Umbilical cord (tissue), 1 donor: ENCODE measurements at regions not wholly inside any gene's neighbourhood (a gene's known extent, or its start where the extent isn't known, plus 50 kb on each side); places are given as distances from the start of the nearest gene placed in this dataset.

Experiments
- DNase-seq: peaks from one replicate; pipeline ENCODE4 v3.0.0-alpha.2; 2015; ENCODE audit warnings: low spot score

DNA sequence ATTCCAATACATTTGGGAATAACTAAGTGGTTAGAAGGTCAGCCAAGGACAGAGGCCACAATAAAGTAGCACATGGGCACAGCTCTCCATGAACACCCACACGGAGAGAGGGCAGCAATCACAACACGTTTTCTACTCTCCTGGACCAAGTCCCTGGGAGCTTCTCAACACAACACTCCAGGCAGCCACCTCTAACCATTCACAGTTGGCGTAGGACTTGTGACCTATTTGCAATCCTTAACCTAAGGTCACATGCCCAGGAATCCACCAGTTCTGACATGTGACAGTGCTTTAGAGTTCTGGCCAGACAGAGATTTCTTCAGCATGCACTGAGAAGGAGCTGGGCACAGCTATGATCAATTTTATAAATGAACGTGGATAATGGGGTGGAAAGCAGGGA lies 280.8 kb downstream of the SHQ1 start:
- DNase-seq, result no peak

DNA sequence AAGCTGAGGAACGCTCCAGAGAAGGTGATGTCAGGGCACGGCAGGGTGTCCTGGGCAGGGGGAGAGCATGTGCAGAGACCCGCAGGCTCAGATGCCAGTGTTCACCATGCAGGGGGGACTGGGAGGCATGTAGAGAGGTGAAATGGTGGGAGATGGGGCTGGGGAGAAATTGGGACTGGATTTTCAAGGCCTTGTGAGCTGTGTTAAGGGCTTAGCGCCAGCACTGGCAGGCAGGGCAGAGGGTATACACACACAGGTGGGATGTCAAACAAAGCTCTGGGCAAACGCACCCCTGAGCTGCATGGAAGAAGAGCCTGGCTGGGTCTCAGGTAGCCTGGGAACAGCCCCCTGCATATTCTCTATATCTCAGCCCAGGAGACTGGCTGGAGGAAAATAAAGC lies 282.7 kb downstream of the SHQ1 start:
- no peak for DNase-seq

DNA sequence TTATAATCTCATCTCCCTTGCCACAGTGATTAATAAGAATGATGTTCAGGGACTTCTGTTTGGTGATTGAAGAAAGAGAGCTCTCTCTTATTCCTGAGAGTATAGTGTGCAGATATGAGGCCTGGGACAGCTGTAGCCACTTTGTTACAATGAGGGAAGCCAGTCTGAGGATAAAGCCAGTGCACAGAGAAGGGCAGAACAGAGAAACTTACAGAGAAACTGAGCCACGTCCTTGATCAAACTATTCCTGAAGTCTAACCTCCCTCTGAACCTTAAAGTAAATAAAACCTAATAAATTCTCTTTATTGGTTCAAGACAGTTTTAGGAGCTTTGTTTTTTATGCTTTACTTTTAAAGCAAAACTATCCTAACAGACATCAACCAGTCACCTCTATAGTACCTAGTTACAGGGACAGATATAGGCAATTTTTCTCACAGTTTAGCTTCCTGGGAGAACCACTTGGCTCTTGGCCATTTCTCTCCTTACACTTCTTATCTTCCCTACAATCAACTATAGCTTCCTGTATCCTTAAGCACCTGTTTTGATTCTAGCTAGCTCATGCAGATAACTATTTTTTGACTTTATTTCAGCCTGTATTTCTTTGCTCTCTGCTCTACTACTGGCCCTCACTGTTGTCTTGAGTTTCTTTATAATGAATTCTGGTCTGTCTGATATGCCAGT lies 284.4 kb downstream of the SHQ1 start:
- no peak for DNase-seq

DNA sequence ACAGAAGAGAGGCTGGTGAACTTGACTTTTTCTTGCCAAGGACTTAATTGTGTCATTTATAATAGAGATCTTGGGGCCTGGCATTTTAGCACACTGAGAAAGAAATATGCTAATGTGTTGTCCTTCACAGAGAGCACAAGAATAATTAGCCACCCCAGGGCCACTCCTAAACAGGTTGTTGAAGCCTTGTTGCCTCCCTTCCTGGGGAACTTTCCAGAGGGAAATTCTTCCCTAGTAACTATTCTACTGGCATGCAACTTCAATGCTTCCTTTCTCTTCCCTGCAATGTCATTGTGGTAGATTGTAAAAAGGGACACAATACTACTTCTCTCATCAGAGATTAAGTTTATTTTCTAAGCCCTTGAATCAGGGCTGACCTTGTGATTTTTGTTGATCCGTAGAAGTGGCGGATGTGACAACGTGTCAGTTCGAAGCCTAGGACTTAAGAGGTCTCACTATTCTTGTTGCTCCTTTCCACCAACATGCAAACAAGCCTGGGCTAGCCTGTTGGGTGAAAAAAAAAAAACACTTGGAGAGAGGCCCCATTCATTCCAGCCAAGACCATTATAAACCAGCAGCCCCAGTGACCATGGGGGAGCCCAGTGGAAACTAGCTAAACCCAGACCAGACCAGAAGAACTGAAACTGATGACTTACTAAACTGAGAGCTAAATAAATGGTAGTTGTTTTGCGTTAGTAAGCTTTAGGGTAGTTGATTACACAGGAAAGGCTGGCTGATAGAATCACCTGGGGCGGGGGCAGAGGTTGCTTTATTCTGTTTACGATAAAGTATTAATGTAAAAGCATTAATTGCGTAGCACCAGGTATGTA lies 287.2 kb downstream of the SHQ1 start:
- DNase-seq, result no peak

DNA sequence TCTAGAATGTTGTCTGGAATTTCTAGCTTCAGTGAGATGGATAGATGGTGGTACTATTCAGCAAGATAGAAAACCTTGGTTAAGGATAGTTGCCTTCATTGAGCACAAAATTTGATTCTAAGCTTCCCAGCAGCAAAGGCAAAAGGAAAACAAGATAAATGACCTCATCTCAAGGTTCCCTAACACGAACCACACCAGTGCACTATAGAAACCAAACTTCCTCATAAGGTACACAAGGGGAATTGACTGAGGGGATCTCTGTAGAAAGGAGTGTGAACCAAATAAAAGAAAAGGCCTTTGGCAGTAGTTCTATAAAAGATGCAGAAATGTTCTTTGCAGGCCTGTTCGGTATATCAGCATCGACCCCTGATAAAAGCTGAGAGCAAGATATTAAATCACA lies 288.9 kb downstream of the SHQ1 start:
- no peak for DNase-seq

DNA sequence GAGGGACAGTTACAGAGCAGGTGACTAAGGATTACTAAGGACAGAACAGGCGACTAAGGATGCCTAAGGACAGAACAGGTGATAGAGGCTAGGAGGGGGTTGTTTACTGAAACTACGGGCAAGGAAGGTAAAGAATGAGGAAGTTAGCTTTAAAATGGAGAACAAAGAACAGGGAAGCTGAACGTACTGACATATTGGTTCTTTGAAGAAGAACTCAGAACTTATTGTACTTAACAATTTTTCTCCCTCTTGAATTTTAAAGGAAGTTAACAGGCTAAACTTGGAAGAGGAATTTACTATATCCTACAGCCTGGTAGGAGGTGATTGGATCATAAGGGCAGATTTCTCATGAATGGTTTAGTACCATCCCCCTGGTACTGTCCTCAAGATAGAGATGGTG lies 290.2 kb downstream of the SHQ1 start:
- DNase-seq, result no peak

DNA sequence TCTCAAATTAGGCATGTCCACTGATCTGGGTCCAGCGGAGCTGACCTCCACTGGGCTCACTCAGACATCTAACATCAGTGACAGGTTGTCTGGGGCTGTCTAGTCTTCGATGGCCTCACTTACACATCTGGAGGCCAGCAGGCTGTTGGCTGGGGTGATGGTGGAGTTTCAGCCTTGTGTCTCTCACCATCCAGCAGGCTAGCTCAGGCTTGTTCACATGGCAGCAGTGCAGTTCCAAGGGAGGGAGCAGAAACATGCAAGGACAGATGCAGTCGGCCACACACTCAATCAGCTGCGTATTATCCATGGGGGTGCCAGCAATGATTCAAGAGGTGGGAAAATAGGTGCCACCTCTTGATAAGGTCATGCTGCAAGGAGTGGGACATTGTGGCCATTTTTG lies 292.5 kb downstream of the SHQ1 start:
- no peak for DNase-seq

DNA sequence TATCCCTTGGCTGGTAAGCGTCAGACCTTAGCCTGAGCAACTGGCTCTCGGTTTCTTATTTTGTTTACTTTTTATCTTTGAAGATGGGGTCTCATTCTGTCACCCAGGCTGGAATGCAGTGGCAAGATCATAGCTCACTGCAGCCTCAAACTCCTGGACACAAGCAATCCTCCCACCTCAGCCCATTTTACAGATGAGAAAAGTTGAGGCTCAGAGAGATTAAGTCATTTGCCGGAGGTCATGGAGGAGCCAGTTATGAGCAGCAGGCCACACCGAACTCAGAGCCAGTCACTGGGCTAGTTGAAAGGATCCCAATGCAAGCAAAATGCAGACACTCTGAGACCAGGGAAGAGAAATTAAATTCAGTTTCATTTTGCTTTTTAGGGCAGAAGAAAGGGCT lies 293.6 kb downstream of the SHQ1 start:
- no peak for DNase-seq

DNA sequence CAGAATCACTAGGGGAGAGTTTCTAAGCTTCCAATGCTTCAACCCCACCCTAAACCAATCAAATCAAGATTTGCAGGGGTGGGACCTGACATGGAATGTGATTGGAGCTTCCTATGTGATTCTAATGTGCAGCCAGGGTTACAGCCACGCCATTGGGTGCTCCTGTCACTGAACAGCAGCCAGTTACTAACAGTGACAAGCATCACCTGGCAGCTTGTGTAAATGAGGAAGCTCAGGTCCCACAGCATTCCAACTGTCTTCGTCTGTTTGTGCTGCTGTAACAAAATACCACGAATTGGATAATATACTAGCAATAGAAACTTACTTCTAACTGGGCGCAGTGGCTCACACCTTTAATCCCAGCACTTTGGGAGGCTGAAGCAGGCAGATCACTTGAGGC lies 294.9 kb downstream of the SHQ1 start:
- no peak for DNase-seq

DNA sequence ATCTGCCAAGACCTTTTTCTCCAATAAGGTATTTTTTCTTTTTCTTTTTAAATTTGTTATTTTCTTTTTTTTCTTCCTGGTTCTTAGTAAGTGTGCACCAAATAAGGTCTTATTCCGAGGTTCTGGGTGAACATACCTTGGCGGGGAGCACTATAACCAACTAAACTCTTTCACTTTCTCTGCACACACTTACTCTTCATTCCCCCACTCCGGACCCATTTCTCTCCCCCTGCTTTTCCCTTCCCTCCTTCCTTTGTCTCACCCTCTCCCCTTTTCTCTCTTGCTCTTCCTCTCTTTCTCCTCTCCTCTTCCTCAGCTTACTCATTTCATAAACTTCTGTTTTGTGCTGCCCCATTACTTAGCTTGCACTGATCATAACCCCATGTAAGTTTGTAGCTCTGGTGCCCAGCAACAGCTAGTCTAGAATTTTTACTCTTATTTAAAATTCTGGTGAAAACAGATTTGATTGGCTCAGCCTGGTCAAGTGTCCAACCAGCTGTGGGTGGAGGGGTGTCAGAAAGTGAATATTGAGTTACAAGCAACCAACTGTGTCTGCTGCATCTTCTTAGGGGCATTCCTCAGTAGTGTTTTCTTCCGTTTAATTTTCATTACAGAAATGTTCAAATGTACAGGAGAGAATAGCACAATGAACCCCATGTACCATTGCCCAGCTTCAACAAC lies 297.5 kb downstream of the SHQ1 start:
- no peak for DNase-seq

DNA sequence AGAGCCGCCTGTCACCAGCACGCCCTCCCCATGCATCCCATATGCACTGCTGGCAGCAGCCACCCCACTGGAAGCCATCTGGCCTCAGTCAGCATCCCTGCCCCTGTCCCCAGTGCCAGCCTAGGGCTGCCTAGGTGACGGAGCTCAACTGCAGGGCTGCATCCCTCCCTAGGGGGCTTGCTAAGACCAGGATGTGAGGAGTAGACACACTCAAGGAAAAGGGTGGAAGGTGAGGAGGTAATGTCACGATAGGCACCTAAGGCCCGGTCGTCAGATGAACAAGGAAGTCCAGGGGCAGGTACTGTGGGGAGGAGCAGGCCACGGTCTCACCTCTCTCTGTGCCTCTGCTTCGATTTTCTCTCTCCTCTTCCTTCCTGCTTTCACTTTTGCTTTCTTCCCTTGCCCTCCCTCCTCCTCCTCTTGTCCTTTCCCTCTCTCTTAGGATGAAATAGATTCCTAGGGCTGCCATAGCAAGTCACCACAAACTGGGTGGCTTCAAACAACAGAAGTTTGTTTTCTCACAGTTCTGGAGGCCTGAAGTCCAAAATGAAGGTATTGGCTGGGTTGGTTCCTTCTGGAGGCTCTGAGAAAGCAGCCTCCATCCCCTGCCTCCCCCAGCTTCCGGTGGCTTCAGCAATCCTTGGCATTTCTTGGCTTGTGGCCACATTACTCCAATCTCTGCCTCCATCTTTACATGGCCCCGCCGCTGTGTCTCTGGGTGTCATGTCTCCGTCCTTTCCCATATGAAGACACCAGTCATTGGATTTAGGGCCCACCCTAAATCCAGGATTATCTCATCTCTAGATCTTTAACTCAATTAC lies 298.3 kb downstream of the SHQ1 start:
- no peak for DNase-seq

DNA sequence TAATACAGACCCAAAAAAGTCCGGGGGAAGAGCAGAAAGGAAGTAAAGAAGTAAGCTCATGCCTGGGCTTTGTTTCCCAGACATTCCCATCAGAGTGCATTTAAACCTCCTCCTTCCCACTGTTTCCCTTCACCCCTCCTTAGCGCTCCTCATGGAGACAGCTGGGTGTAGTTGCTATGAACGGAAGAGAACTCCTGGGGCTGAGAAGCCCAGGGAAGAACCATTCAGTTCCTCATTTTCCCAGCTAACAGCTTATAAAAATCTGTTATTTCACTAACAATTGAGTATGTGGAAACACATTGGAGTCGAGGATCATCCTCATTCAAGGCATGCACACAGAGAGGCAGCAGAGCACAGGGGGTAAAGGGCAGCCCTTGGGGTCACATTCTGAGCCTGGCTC lies 299.3 kb downstream of the SHQ1 start:
- no peak for DNase-seq

DNA sequence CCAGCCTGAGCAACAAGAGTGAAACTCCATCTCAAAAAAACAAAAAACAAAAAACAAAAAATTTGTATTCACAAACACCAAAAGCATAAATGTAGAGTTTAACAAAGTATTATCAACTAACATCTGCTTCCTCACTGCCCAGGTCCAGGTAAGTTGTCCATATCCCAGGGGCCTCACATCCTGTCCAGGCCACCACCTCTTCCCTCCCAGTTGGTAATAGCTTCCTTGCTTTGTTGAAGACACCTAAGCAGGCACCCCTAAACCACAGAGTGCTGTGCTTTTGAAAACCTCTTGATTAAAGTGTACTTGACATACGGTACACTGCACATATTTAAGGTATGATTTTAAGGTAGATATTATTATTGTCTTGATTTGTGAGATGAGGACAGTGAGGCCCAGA lies 299.8 kb downstream of the SHQ1 start:
- DNase-seq, result no peak

DNA sequence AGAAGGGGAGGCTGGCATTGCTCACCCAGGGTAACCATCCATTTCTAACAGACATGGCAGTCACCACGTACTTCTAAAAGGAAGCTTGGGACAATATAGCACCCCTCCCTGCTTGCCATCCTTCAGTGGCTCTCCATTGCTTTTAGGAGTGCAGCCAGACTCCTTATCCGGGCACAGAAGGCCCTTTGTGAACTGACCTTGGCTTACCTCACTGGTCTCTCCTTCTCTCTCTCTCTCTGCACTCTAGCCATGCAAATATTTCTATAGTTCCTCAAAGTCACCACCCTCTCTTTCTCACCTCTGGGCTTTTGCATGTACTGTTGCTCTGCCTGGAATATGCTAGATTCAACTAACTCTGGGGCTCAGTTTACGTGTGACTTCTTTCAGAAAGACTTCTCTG lies 301.1 kb downstream of the SHQ1 start:
- DNase-seq, result no peak

DNA sequence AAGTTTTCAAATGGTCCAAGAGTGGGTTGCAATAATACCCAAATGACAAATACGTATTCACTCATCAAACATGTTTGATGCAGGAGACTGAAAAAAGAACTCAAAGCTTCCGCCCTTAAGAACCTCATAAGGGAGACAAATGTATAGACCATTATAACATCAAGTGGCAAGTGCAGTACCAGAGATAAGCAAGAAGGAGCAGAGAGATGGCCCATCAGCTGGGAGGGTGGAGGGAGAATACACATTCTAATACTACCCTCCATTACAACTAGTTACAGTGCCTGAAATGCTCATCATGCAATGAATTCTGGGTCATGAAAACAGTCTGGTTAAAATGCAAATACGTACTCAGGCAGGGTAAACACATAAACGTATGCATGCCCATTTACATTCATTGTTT lies 304.0 kb downstream of the SHQ1 start:
- no peak for DNase-seq

DNA sequence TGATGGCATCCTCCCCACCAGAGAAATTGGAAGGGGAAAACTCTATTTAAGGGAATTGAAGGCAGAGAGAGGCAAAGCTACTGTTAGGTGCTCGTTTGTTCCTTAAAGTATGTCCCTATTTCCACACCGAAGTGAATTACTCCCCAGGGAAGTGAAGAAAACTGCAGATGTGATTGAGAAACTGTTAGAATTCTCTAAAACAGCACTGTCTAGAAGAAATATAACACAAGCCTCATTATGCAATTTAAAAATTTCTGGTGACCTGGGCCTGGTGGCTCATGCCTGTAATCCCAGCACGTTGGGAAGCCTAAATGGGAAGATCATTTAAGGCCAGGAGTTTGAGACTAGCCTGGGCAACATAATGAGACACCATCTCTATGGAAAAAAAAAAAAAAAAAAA lies 305.0 kb downstream of the SHQ1 start:
- no peak for DNase-seq

DNA sequence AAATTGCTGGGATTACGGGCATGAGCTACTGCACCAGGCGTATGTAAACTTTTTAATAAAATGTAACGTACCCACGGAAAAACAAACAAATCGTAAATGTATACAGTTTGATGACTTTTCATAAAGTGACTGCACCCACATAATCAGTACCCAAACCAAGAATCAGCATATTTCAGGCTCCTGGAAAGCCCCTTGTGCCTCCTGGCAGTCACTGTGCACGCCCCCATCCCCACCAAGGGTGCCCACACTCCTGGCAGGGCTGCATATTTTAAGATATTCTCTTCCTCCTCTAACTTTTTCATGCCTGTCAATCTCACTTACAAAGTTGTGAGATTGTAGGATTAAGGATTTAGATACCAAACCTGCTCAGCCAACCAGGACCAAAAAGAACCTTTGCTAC lies 305.5 kb downstream of the SHQ1 start:
- DNase-seq, result no peak

DNA sequence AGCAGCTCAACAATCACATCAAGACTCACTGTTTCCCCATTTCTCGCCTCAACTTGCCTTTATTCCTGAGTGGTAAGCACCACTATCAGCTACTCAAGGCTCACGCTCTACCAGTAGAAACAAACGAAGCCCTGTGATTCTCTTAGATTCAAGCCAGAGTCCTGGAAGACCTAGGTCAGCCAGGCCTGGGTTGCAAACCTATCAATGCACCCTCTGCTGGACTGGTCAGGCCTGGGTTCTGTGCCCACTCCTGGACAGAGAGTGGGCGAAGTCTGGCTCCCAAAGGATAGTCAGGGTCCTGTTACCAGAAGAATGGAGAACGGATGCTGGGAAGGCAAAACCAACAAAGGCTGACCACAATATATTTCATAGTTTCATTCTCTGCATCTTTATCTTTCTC lies 308.4 kb downstream of the SHQ1 start:
- DNase-seq, result no peak

DNA sequence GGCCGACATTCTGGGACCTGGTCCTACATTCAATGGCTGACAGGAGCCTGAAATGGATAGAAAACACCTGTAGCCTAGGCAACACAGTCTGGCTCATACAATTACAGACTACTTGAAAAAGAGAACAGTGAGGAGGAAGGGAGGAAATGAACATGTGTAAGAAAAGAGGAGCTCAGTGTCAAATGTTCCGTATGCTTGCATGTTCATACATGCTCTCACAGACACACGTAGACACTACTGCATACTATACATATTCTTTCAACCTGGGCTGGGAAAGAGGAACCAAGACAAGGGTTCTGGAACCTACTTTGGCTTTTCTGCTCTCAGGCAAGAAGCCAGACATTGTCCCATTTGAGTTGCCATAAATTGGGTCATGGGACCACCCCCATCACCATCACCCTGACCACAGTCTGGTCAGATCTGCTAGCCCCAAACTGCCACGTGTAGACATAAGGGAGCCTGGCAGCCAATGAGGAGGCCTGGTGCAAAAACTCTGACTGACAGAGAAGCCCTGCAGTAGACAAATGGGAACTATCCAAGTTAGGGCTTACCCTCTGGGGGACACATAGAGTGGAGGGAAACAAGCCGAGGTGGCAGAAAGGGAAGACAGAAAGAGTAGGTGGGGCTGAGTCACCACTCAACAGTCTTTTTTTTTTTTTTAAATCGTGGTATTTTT lies 310.0 kb downstream of the SHQ1 start:
- DNase-seq, result no peak

DNA sequence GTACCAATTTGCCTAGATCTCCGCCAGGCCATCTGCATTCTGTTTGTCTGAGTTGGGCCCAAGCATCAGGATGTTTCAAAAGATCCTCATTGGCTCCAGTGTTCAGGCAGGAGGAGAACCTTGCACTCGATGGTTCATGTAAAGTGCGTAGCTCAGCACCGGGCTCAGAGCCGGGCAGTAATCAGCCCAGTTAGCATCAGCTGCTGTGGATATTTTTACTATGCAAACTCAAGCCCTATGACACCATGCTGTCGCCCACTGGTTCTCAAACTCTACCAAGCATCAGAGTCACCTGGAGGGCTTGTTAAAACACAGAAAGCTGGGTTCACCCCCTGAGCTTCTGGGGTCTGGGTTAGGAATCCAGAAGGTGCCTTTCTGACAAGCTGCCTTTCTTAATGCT lies 310.8 kb downstream of the SHQ1 start:
- DNase-seq, result no peak

DNA sequence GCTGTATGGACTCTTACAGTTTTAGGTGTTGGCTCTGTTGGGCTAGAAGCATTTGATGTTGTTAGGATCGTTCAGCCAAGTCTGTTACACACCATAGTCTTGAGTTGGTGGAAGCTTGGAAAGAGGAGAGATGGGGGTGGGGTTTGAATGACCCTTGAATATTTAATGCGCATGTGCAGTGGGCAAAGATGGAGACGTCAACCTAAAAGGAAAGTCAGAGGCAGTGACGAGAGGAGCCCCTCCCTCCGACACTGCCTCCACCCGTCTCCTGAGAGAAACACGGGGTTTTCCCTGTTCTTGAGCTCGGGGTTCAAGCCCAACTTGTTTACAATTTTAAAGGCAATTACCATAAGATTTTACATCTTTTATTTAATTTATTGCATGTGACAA lies 311.4 kb downstream of the SHQ1 start:
- DNase-seq, result no peak
